ENCODE measurements at regions not wholly inside any gene's neighbourhood (a gene's known extent, or its start where the extent isn't known, plus 50 kb on each side); places are given as distances from the start of the nearest gene placed in this dataset.

- H3K9me3 ChIP-seq (ENCODE audit: severe bottlenecking) = no peaks in the 10 kb centered on the region
- peaks cover 6% of the 10 kb centered on the region for H3K27me3 ChIP-seq (ENCODE audit: insufficient read depth, poor library complexity, severe bottlenecking)
- no peak for ATAC-seq (ENCODE audit: low read depth)
- no peak for TF ChIP-seq CTCF (IDR thresholded peaks at IDR 0.05; ENCODE audit: poor library complexity, severe bottlenecking)
- no peaks in the 10 kb centered on the region for H3K36me3 ChIP-seq (ENCODE audit: low read depth)
- H3K4me3 ChIP-seq (ENCODE audit: severe bottlenecking) = no peak overlapping the region
- DNase-seq (ENCODE audit: low spot score) = no peak
- no peak overlapping the region for H3K27ac ChIP-seq (ENCODE audit: poor library complexity, severe bottlenecking)
- no peaks in the 10 kb centered on the region for H3K4me1 ChIP-seq (ENCODE audit: insufficient read depth, poor library complexity, severe bottlenecking)
Measured at GRCh38 chr10:76736815-76737618, 900.6 kb downstream of the KCNMA1 start.

GRCh38 chr10:76736392-76736791, 901.2 kb downstream of the KCNMA1 start:
- Histone ChIP-seq H3K4me1 (ENCODE audit: insufficient read depth, poor library complexity, severe bottlenecking) (no peaks in the 10 kb centered on the region), H3K9me3 (ENCODE audit: severe bottlenecking) (no peaks in the 10 kb centered on the region), H3K27me3 (ENCODE audit: insufficient read depth, poor library complexity, severe bottlenecking) (peaks cover 6% of the 10 kb centered on the region), H3K36me3 (ENCODE audit: low read depth) (no peaks in the 10 kb centered on the region), H3K4me3 (ENCODE audit: severe bottlenecking) (no peak overlapping the region), H3K27ac (ENCODE audit: poor library complexity, severe bottlenecking) (no peak overlapping the region)
- TF ChIP-seq CTCF (IDR thresholded peaks at IDR 0.05; ENCODE audit: poor library complexity, severe bottlenecking) = no peak
- DNase-seq (ENCODE audit: low spot score) (no peak), ATAC-seq (ENCODE audit: low read depth) (no peak)

GRCh38 chr10:76735866-76736265, 901.7 kb downstream of the KCNMA1 start:
- Histone ChIP-seq H3K9me3 (ENCODE audit: severe bottlenecking) (no peaks in the 10 kb centered on the region), H3K4me3 (ENCODE audit: severe bottlenecking) (no peak overlapping the region), H3K27ac (ENCODE audit: poor library complexity, severe bottlenecking) (no peak overlapping the region), H3K27me3 (ENCODE audit: insufficient read depth, poor library complexity, severe bottlenecking) (peaks cover 6% of the 10 kb centered on the region), H3K36me3 (ENCODE audit: low read depth) (no peaks in the 10 kb centered on the region), H3K4me1 (ENCODE audit: insufficient read depth, poor library complexity, severe bottlenecking) (no peaks in the 10 kb centered on the region)
- no peak for DNase-seq (ENCODE audit: low spot score)
- no peak for ATAC-seq (ENCODE audit: low read depth)
- no peak for TF ChIP-seq CTCF (IDR thresholded peaks at IDR 0.05; ENCODE audit: poor library complexity, severe bottlenecking)

GRCh38 chr10:76733441-76733936, 904.1 kb downstream of the KCNMA1 start:
- Histone ChIP-seq H3K27ac (ENCODE audit: poor library complexity, severe bottlenecking) (no peak overlapping the region), H3K36me3 (ENCODE audit: low read depth) (no peaks in the 10 kb centered on the region), H3K27me3 (ENCODE audit: insufficient read depth, poor library complexity, severe bottlenecking) (no peaks in the 10 kb centered on the region), H3K9me3 (ENCODE audit: severe bottlenecking) (no peaks in the 10 kb centered on the region), H3K4me1 (ENCODE audit: insufficient read depth, poor library complexity, severe bottlenecking) (no peaks in the 10 kb centered on the region), H3K4me3 (ENCODE audit: severe bottlenecking) (no peak overlapping the region)
- ATAC-seq (ENCODE audit: low read depth) (no peak), DNase-seq (ENCODE audit: low spot score) (no peak)
- TF ChIP-seq CTCF (IDR thresholded peaks at IDR 0.05; ENCODE audit: poor library complexity, severe bottlenecking) = no peak

GRCh38 chr10:76732306-76732705, 905.3 kb downstream of the KCNMA1 start:
- Histone ChIP-seq H3K4me1 (ENCODE audit: insufficient read depth, poor library complexity, severe bottlenecking) (no peaks in the 10 kb centered on the region), H3K27me3 (ENCODE audit: insufficient read depth, poor library complexity, severe bottlenecking) (no peaks in the 10 kb centered on the region), H3K9me3 (ENCODE audit: severe bottlenecking) (no peaks in the 10 kb centered on the region), H3K27ac (ENCODE audit: poor library complexity, severe bottlenecking) (no peak overlapping the region), H3K4me3 (ENCODE audit: severe bottlenecking) (no peak overlapping the region), H3K36me3 (ENCODE audit: low read depth) (no peaks in the 10 kb centered on the region)
- TF ChIP-seq CTCF (IDR thresholded peaks at IDR 0.05; ENCODE audit: poor library complexity, severe bottlenecking) = no peak
- DNase-seq (ENCODE audit: low spot score) = no peak
- ATAC-seq (ENCODE audit: low read depth) = no peak

All from RWPE2 (cell line).